DOHH2 (cell line): ENCODE measurements at regions not wholly inside any gene's neighbourhood (a gene's known extent, or its start where the extent isn't known, plus 50 kb on each side); places are given as distances from the start of the nearest gene placed in this dataset.

Experiments
- EZH2phosphoT487 ChIP-seq: fragments of 200-600 bp; sonication (generic); IDR thresholded peaks from 2 replicates; pipeline ENCODE4 v1.6.1; 2017; ENCODE audit warnings: borderline replicate concordance, mild to moderate bottlenecking, antibody characterized with exemption, low read length, moderate library complexity, mixed read lengths
- TF ChIP-seq, protein P1 (sequence below): fragments of 200-600 bp; sonication (generic); IDR thresholded peaks from one replicate; pipeline ENCODE4 v1.5.1; 2014; ENCODE audit warnings: antibody characterized with exemption, mild to moderate bottlenecking, low read depth, low read length; ENCODE audit not compliant: poor library complexity, severe bottlenecking

- TF ChIP-seq, protein P1, sequence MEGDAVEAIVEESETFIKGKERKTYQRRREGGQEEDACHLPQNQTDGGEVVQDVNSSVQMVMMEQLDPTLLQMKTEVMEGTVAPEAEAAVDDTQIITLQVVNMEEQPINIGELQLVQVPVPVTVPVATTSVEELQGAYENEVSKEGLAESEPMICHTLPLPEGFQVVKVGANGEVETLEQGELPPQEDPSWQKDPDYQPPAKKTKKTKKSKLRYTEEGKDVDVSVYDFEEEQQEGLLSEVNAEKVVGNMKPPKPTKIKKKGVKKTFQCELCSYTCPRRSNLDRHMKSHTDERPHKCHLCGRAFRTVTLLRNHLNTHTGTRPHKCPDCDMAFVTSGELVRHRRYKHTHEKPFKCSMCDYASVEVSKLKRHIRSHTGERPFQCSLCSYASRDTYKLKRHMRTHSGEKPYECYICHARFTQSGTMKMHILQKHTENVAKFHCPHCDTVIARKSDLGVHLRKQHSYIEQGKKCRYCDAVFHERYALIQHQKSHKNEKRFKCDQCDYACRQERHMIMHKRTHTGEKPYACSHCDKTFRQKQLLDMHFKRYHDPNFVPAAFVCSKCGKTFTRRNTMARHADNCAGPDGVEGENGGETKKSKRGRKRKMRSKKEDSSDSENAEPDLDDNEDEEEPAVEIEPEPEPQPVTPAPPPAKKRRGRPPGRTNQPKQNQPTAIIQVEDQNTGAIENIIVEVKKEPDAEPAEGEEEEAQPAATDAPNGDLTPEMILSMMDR, result no peak
- no peak for TF ChIP-seq EZH2phosphoT487
These were observed 97.8 kb downstream of the MRPL36 start for GRCh38 chr5:1701884-1702283.
